GM12878 (cell line): ENCODE measurements at regions not wholly inside any gene's neighbourhood (a gene's known extent, or its start where the extent isn't known, plus 50 kb on each side); places are given as distances from the start of the nearest gene placed in this dataset.
"Not testable (repeated sequence)": the region's sequence is repeated elsewhere in the genome, so short reads cannot be mapped to it uniquely, and the experiment has no call there.

Experiments
- ATAC-seq: fragments of 200-7000 bp; cut with Tn5 transposase; 3 replicates; pipeline ENCODE4 v1.9.1; 2020; ENCODE audit warnings: mild to moderate bottlenecking, moderate library complexity
- BruUV-seq: library from RNA; stranded (reverse); fragments of 400-500 nt; replicated peaks from 2 replicates; lab custom pipeline; 2021; lab: Mats Ljungman, UMichigan
- CTCF ChIA-PET: fragments of 300-600 bp; sonication (Branson Sonifier 250); formaldehyde crosslinking; extraction: SDS; loops from one replicate; lab custom pipeline; 2021; ENCODE audit warnings: inconsistent platforms; lab: Yijun Ruan, JAX
- POLR2A ChIA-PET: fragments of 350-600 bp; formaldehyde crosslinking; extraction: SDS; loops from one replicate; lab custom pipeline; 2021; ENCODE audit warnings: inconsistent platforms; lab: Charles Lee
- RAD21 ChIA-PET: fragments of 300-600 bp; sonication (Branson Sonifier 250); formaldehyde crosslinking; loops from one replicate; lab custom pipeline; 2023; ENCODE audit warnings: antibody characterized with exemption; ENCODE audit not compliant: unreplicated experiment; lab: Charles Lee
- SMC1A ChIA-PET: fragments of 300-600 bp; sonication (Branson Sonifier 250); formaldehyde crosslinking; loops from one replicate; lab custom pipeline; 2023; ENCODE audit not compliant: unreplicated experiment, uncharacterized antibody; lab: Charles Lee
- DNase-seq: peaks from one replicate; pipeline ENCODE4 v3.0.0-alpha.2; 2011; ENCODE audit warnings: low read depth, low spot score
- FAIRE-seq: peaks from 3 replicates; lab custom pipeline; 2011; peaks lifted over from hg19 to GRCh38; lab: Jason Lieb, UNC
- H2AFZ ChIP-seq: 2 replicates; pipeline ENCODE4 v1.6.0; 2011; ENCODE audit warnings: low read depth, low read length, control low read depth; ENCODE audit not compliant: control insufficient read depth
- H3K27ac ChIP-seq: 2 replicates; pipeline ENCODE4 v1.5.1; 2011; ENCODE audit warnings: control low read depth; ENCODE audit not compliant: control insufficient read depth, insufficient read depth
- H3K27me3 ChIP-seq, 2 experiments: replicated peaks in 1 of 2; 2 replicates each; pipeline versions ENCODE4 v1.6.0 to v1.6.1; 2011; ENCODE audit warnings: low read length in 1 of 2; ENCODE audit not compliant: control insufficient read depth in 2 of 2, insufficient read depth in 2 of 2
- H3K36me3 ChIP-seq, 2 experiments: 2 replicates each; pipeline ENCODE4 v1.5.1; 2011; ENCODE audit warnings: low read length in 1 of 2; ENCODE audit not compliant: control insufficient read depth in 2 of 2, insufficient read depth in 2 of 2
- H3K4me1 ChIP-seq: 2 replicates; pipeline ENCODE4 v1.6.1; 2011; ENCODE audit warnings: mild to moderate bottlenecking, low read length, moderate library complexity, mixed read lengths; ENCODE audit not compliant: control insufficient read depth, insufficient read depth
- H3K4me2 ChIP-seq: 2 replicates; pipeline ENCODE4 v1.6.0; 2011; ENCODE audit warnings: control low read depth; ENCODE audit not compliant: control insufficient read depth, insufficient read depth
- H3K4me3 ChIP-seq: fragments of 200-600 bp; sonication (generic); 2 replicates; pipeline ENCODE4 v1.5.1; 2016
- H3K79me2 ChIP-seq: 2 replicates; pipeline ENCODE4 v1.6.0; 2011; ENCODE audit warnings: low read length; ENCODE audit not compliant: control insufficient read depth, insufficient read depth
- H3K9ac ChIP-seq: 2 replicates; pipeline ENCODE4 v1.8.0; 2011; ENCODE audit warnings: low read length, control low read depth, mixed read lengths; ENCODE audit not compliant: control insufficient read depth, insufficient read depth
- H3K9me3 ChIP-seq: replicated peaks from 3 replicates; pipeline ENCODE4 v1.5.1; 2011; ENCODE audit warnings: mild to moderate bottlenecking, low read length; ENCODE audit not compliant: control insufficient read depth, insufficient read depth
- H4K20me1 ChIP-seq: 2 replicates; pipeline ENCODE4 v1.6.0; 2011; ENCODE audit not compliant: control insufficient read depth, insufficient read depth
- WGBS: methylation state at CpG from one replicate; pipeline ENCODE4 v1.1.6; 2016; ENCODE audit warnings: low lambda C conversion rate; ENCODE audit not compliant: insufficient replicate concordance, insufficient coverage; ENCODE audit errors: missing lambda C conversion rate; 5-methylcytosine and 5-hydroxymethylcytosine counted together
- in situ Hi-C: fragments of 300-500 bp; cut with MboI; formaldehyde crosslinking; loops from 9 replicates; pipeline ENCODE4 v1.14.3; 2018; ENCODE audit warnings: mixed read lengths
- intact Hi-C: fragments of 100-400 bp; cut with micrococcal nuclease; formaldehyde crosslinking; loops from one replicate; pipeline ENCODE4 v1.14.2; 2022; ENCODE audit not compliant: unreplicated experiment

GRCh38 chr4:8990341-8990740, 118.7 kb upstream of the HMX1 start:
- H3K9ac ChIP-seq, H2AFZ ChIP-seq, in situ Hi-C loops, H3K36me3 ChIP-seq, H3K4me2 ChIP-seq, H3K27ac ChIP-seq, CTCF ChIA-PET, H3K4me3 ChIP-seq, RAD21 ChIA-PET, H4K20me1 ChIP-seq, intact Hi-C loops, DNase-seq, SMC1A ChIA-PET, H3K79me2 ChIP-seq, H3K9me3 ChIP-seq, BruUV-seq, H3K27me3 ChIP-seq, FAIRE-seq, H3K4me1 ChIP-seq, POLR2A ChIA-PET, ATAC-seq: not testable (repeated sequence)
- WGBS: 47% methylated on average over 17 of the region's 18 CpGs

GRCh38 chr4:8985786-8986185, 114.1 kb upstream of the HMX1 start:
- H3K9me3 ChIP-seq, FAIRE-seq, CTCF ChIA-PET, in situ Hi-C loops, H3K27me3 ChIP-seq, H3K4me3 ChIP-seq, intact Hi-C loops, H3K27ac ChIP-seq, H3K9ac ChIP-seq, H3K36me3 ChIP-seq, SMC1A ChIA-PET, H4K20me1 ChIP-seq, DNase-seq, H3K4me1 ChIP-seq, H3K79me2 ChIP-seq, H3K4me2 ChIP-seq, H2AFZ ChIP-seq, ATAC-seq, POLR2A ChIA-PET, RAD21 ChIA-PET, BruUV-seq: not testable (repeated sequence)
- 71% methylated on average over 15 of the region's 15 CpGs for WGBS

GRCh38 chr4:8984641-8985040, 113.0 kb upstream of the HMX1 start:
- in situ Hi-C loops, ATAC-seq, RAD21 ChIA-PET, intact Hi-C loops, POLR2A ChIA-PET, DNase-seq, H3K4me2 ChIP-seq, BruUV-seq, H3K9me3 ChIP-seq, H3K79me2 ChIP-seq, H3K27ac ChIP-seq, H4K20me1 ChIP-seq, CTCF ChIA-PET, H3K36me3 ChIP-seq, H3K4me1 ChIP-seq, H3K4me3 ChIP-seq, FAIRE-seq, H2AFZ ChIP-seq, H3K27me3 ChIP-seq, H3K9ac ChIP-seq, SMC1A ChIA-PET: not testable (repeated sequence)
- WGBS: 61% methylated on average over 11 of the region's 11 CpGs

GRCh38 chr4:8983921-8984320, 112.3 kb upstream of the HMX1 start:
- H3K9me3 ChIP-seq, CTCF ChIA-PET, DNase-seq, H3K79me2 ChIP-seq, H3K4me1 ChIP-seq, POLR2A ChIA-PET, H3K4me3 ChIP-seq, in situ Hi-C loops, RAD21 ChIA-PET, H2AFZ ChIP-seq, H3K27me3 ChIP-seq, H3K9ac ChIP-seq, FAIRE-seq, H3K4me2 ChIP-seq, H4K20me1 ChIP-seq, H3K36me3 ChIP-seq, SMC1A ChIA-PET, H3K27ac ChIP-seq, ATAC-seq, BruUV-seq, intact Hi-C loops: not testable (repeated sequence)
- 57% methylated on average over 12 of the region's 12 CpGs for WGBS
